ENCODE measurements at regions not wholly inside any gene's neighbourhood (a gene's known extent, or its start where the extent isn't known, plus 50 kb on each side); places are given as distances from the start of the nearest gene placed in this dataset.

DNA sequence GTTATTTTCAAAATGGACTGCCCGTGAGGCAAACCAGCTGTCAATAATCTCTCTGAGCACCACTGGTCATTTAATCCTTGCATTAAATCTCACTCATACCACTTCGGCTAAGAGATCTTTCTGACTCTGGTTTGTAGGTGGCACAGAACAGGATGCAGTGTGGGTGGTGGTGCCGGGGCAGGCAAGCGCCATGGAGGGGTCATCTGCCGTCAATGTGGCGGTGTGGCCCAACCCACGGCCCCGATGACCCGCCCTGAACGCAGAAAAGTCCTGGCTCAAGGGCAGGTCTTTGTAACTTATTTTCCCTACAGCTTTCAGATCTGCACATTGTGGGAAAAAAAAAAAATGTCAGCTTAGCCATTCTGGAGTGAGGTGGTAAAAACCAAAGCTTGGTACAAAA, 73.2 kb upstream of the MGMT start:
- TF ChIP-seq, protein P1, sequence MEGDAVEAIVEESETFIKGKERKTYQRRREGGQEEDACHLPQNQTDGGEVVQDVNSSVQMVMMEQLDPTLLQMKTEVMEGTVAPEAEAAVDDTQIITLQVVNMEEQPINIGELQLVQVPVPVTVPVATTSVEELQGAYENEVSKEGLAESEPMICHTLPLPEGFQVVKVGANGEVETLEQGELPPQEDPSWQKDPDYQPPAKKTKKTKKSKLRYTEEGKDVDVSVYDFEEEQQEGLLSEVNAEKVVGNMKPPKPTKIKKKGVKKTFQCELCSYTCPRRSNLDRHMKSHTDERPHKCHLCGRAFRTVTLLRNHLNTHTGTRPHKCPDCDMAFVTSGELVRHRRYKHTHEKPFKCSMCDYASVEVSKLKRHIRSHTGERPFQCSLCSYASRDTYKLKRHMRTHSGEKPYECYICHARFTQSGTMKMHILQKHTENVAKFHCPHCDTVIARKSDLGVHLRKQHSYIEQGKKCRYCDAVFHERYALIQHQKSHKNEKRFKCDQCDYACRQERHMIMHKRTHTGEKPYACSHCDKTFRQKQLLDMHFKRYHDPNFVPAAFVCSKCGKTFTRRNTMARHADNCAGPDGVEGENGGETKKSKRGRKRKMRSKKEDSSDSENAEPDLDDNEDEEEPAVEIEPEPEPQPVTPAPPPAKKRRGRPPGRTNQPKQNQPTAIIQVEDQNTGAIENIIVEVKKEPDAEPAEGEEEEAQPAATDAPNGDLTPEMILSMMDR (IDR thresholded peaks at IDR 0.05; ENCODE audit: low read depth, low read length) = no peak
- no peak for TF ChIP-seq EZH2phosphoT487 (IDR thresholded peaks at IDR 0.05; ENCODE audit: low read depth)

All from OCI-LY3 (cell line).